SK-N-SH treated with all-trans-retinoic acid at 6 μM for 48 hours (cell line): ENCODE measurements at regions not wholly inside any gene's neighbourhood (a gene's known extent, or its start where the extent isn't known, plus 50 kb on each side); places are given as distances from the start of the nearest gene placed in this dataset.

Experiments
- ARNTL ChIP-seq: fragments of 450-650 bp; formaldehyde crosslinking; IDR thresholded peaks from 2 replicates; pipeline ENCODE4 v1.5.0; 2020; ENCODE audit warnings: low read depth, mild to moderate bottlenecking, moderate library complexity, borderline replicate concordance
- GLIS3 ChIP-seq: fragments of 250-450 bp; sonication (Bioruptor Pico); IDR thresholded peaks from 2 replicates; pipeline ENCODE4 v1.5.0; 2020; ENCODE audit warnings: mild to moderate bottlenecking, moderate library complexity
- RARB ChIP-seq: fragments of 250-450 bp; sonication (Bioruptor Pico); IDR thresholded peaks from 2 replicates; pipeline ENCODE4 v1.8.0; 2021; ENCODE audit warnings: mild to moderate bottlenecking, moderate library complexity
- TCF4 ChIP-seq: fragments of 250-450 bp; sonication (Bioruptor Pico); IDR thresholded peaks from 2 replicates; pipeline ENCODE4 v1.8.0; 2021; ENCODE audit warnings: mild to moderate bottlenecking, moderate library complexity, borderline replicate concordance
- TSHZ2 ChIP-seq: fragments of 250-450 bp; sonication (Bioruptor Pico); IDR thresholded peaks from 2 replicates; pipeline ENCODE4 v1.5.0; 2020; ENCODE audit warnings: mild to moderate bottlenecking, moderate library complexity
- ZFP3 ChIP-seq: fragments of 250-450 bp; sonication (Bioruptor Pico); IDR thresholded peaks from 2 replicates; pipeline ENCODE4 v1.5.0; 2020; ENCODE audit warnings: mild to moderate bottlenecking, moderate library complexity
- ZNF70 ChIP-seq: fragments of 450-650 bp; formaldehyde crosslinking; IDR thresholded peaks from 2 replicates; pipeline ENCODE4 v1.5.0; 2020; ENCODE audit warnings: mild to moderate bottlenecking, moderate library complexity
- TF ChIP-seq, protein P1 (sequence below): fragments of 250-450 bp; sonication (Bioruptor Pico); IDR thresholded peaks from 2 replicates; pipeline ENCODE4 v1.8.0; 2021; ENCODE audit warnings: low read depth, mild to moderate bottlenecking, moderate library complexity, borderline replicate concordance

- TF ChIP-seq ZNF70, result no peak
- no peak for TF ChIP-seq TCF4 (CRISPR knock-in tag)
- TF ChIP-seq ARNTL (CRISPR knock-in tag), result no peak
- TF ChIP-seq ZFP3, result no peak
- no peak for TF ChIP-seq GLIS3
- TF ChIP-seq, protein P1, sequence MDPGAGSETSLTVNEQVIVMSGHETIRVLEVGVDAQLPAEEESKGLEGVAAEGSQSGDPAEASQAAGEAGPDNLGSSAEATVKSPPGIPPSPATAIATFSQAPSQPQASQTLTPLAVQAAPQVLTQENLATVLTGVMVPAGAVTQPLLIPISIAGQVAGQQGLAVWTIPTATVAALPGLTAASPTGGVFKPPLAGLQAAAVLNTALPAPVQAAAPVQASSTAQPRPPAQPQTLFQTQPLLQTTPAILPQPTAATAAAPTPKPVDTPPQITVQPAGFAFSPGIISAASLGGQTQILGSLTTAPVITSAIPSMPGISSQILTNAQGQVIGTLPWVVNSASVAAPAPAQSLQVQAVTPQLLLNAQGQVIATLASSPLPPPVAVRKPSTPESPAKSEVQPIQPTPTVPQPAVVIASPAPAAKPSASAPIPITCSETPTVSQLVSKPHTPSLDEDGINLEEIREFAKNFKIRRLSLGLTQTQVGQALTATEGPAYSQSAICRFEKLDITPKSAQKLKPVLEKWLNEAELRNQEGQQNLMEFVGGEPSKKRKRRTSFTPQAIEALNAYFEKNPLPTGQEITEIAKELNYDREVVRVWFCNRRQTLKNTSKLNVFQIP (CRISPR knock-in tag), result no peak
- TF ChIP-seq TSHZ2 (CRISPR knock-in tag), result no peak
- TF ChIP-seq RARB, result no peak
Measured at GRCh38 chr4:170323623-170324022, 233.9 kb upstream of the AADAT start.
